ENCODE measurements at regions not wholly inside any gene's neighbourhood (a gene's known extent, or its start where the extent isn't known, plus 50 kb on each side); places are given as distances from the start of the nearest gene placed in this dataset.
A peak's percentile ranks its signal among the peaks of the same experiment; 100 is the strongest.

- Histone ChIP-seq H3K9me3 (replicated peaks in 1 of 3) (no peaks in the 10 kb centered on the region), H3K4me1 (replicated peaks in 1 of 2) (no peaks in the 10 kb centered on the region), H3K36me3 (replicated peaks in 1 of 2) (no peaks in the 10 kb centered on the region), H3K27me3 (no peaks in the 10 kb centered on the region), H3K27ac (no peak overlapping the region), H3K4me3 (no peak overlapping the region)
- WGBS, 4 donors = 79 to 91% (median 86%) methylated on average over 9 of the region's 9 CpGs
- TF ChIP-seq POLR2A (IDR thresholded peaks at IDR 0.05) (no peak), CTCF (IDR thresholded peaks at IDR 0.05) (no peak)
- DNase-seq = no peak
- intact Hi-C loops (cut with DNase I) = no loop called here
Observed at GRCh38 chr7:24408798-24409430, 124.9 kb downstream of the NPY start.

GRCh38 chr7:24409431-24410024 lies 125.5 kb downstream of the NPY start:
- Histone ChIP-seq H3K27me3 (no peaks in the 10 kb centered on the region), H3K36me3 (replicated peaks in 1 of 2) (no peaks in the 10 kb centered on the region), H3K4me1 (replicated peaks in 1 of 2) (no peaks in the 10 kb centered on the region), H3K27ac (no peak overlapping the region), H3K9me3 (replicated peaks in 1 of 3) (no peaks in the 10 kb centered on the region), H3K4me3 (no peak overlapping the region)
- intact Hi-C loops (cut with DNase I) = no loop called here
- DNase-seq = no peak
- 70 to 77% (median 76%) methylated on average over 6 of the region's 6 CpGs for WGBS, 4 donors
- no peak for TF ChIP-seq POLR2A (IDR thresholded peaks at IDR 0.05)
- no peak for TF ChIP-seq CTCF (IDR thresholded peaks at IDR 0.05)

DNA sequence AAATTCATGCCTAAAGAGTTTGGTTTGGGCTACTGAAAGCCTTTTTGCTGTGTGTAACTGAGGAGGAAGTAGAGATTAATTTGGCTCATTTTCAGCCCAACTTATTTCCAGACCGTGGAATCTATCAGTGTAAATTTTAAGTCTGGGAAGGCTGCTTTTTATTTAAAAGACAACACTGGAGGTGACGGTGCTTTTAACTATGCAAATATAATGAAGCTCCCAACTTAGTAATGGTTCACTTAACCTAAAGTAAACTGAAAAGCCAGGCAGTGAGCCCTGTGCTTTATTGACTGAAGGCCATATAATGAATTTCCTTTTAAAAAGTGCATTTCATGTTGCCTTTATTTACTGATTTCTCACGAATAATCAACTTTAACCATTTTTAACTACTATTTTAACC lies 127.2 kb downstream of the NPY start:
- no peaks in the 10 kb centered on the region for H3K36me3 ChIP-seq (replicated peaks in 1 of 2)
- H3K9me3 ChIP-seq (replicated peaks in 1 of 3) = no peaks in the 10 kb centered on the region
- H3K4me1 ChIP-seq (replicated peaks in 1 of 2) = no peaks in the 10 kb centered on the region
- 81 to 92% (median 83%) methylated on average over 3 of the region's 3 CpGs for whole genome bisulfite sequencing, 4 donors
- H3K27ac ChIP-seq = no peak overlapping the region
- no peak for DNase-seq
- H3K4me3 ChIP-seq = no peak overlapping the region
- H3K27me3 ChIP-seq = no peaks in the 10 kb centered on the region
- intact Hi-C loops (cut with DNase I) = no loop called here
- TF ChIP-seq POLR2A (IDR thresholded peaks at IDR 0.05) (no peak), CTCF (IDR thresholded peaks at IDR 0.05) (no peak)

- Histone ChIP-seq H3K27ac (no peak overlapping the region), H3K9me3 (replicated peaks in 1 of 3) (no peaks in the 10 kb centered on the region), H3K4me1 (replicated peaks in 1 of 2) (no peaks in the 10 kb centered on the region), H3K36me3 (replicated peaks in 1 of 2) (no peaks in the 10 kb centered on the region), H3K27me3 (no peaks in the 10 kb centered on the region), H3K4me3 (no peak overlapping the region)
- WGBS, 4 donors = 47 to 52% (median 49%) methylated on average over 7 of the region's 7 CpGs
- DNase-seq = peak in 1 of 7 donors; percentile 6
- intact Hi-C loops (cut with DNase I) = no loop called here
- no peak for TF ChIP-seq POLR2A (IDR thresholded peaks at IDR 0.05)
- TF ChIP-seq CTCF (IDR thresholded peaks at IDR 0.05) = no peak
Observed at GRCh38 chr7:24417526-24418120, 133.6 kb downstream of the NPY start.
